CD14-positive monocyte (primary cell): ENCODE measurements at regions not wholly inside any gene's neighbourhood (a gene's known extent, or its start where the extent isn't known, plus 50 kb on each side); places are given as distances from the start of the nearest gene placed in this dataset.

ENCODE experiments used
- DNase-seq, 3 donors: peaks; one replicate each; pipeline ENCODE4 v3.0.0-alpha.2; 2011 to 2022
- H2AFZ ChIP-seq: 2 replicates; pipeline ENCODE4 v1.6.0; 2012; ENCODE audit warnings: mild to moderate bottlenecking, low read depth, low read length, inconsistent platforms; ENCODE audit not compliant: insufficient read depth, poor library complexity, severe bottlenecking
- H3K27ac ChIP-seq, 2 donors: 1 replicate in 1 of 2; 2 replicates in 1 of 2; pipeline ENCODE4 v1.5.1; 2012 to 2013; ENCODE audit warnings: low read length in 2 of 2, control low read depth in 1 of 2, inconsistent platforms in 1 of 2, low read depth in 1 of 2, mild to moderate bottlenecking in 1 of 2
- H3K27me3 ChIP-seq, 2 donors: one replicate each; pipeline versions ENCODE4 v1.6.0 to v1.6.1; 2011 to 2013; ENCODE audit warnings: low read length in 2 of 2; ENCODE audit not compliant: control insufficient read depth in 2 of 2, insufficient read depth in 2 of 2
- H3K36me3 ChIP-seq, 2 donors: replicated peaks in 1 of 2; 1 replicate in 1 of 2; 2 replicates in 1 of 2; pipeline versions ENCODE4 v1.5.1 to v1.6.1; 2012 to 2013; ENCODE audit warnings: low read length in 2 of 2, control low read depth in 1 of 2, inconsistent platforms in 1 of 2, mild to moderate bottlenecking in 1 of 2; ENCODE audit not compliant: insufficient read depth in 2 of 2, control insufficient read depth in 1 of 2
- H3K4me1 ChIP-seq, 2 donors: 1 replicate in 1 of 2; 2 replicates in 1 of 2; pipeline versions ENCODE4 v1.5.1 to v1.6.1; 2012 to 2013; ENCODE audit warnings: low read length in 2 of 2, control low read depth in 1 of 2, inconsistent platforms in 1 of 2, mild to moderate bottlenecking in 1 of 2, moderate library complexity in 1 of 2; ENCODE audit not compliant: insufficient read depth in 2 of 2, control insufficient read depth in 1 of 2
- H3K4me2 ChIP-seq: replicated peaks from 2 replicates; pipeline ENCODE3; 2012; ENCODE audit warnings: low read length, moderate library complexity, mild to moderate bottlenecking; ENCODE audit not compliant: poor library complexity, severe bottlenecking; ENCODE audit errors: extremely low read depth
- H3K4me3 ChIP-seq, 3 experiments: fragments of 200-600 bp in 1 of 3; sonication (generic) in 1 of 3; replicated peaks in 1 of 3; 1 replicate in 2 of 3; 2 replicates in 1 of 3; pipeline ENCODE4 v1.5.1; 2011 to 2013; ENCODE audit warnings: low read length in 3 of 3, mild to moderate bottlenecking in 3 of 3, control low read depth in 2 of 3, low read depth in 2 of 3, inconsistent platforms in 1 of 3, moderate library complexity in 1 of 3
- H3K79me2 ChIP-seq: 2 replicates; pipeline ENCODE4 v1.6.0; 2012; ENCODE audit warnings: mild to moderate bottlenecking, control low read depth, inconsistent platforms, low read length, moderate library complexity; ENCODE audit not compliant: insufficient read depth
- H3K9ac ChIP-seq: 2 replicates; pipeline ENCODE4 v1.6.0; 2017; ENCODE audit warnings: low read length, mild to moderate bottlenecking; ENCODE audit not compliant: insufficient read depth, poor library complexity, severe bottlenecking
- H3K9me3 ChIP-seq, 2 donors: replicated peaks in 1 of 2; 1 replicate in 1 of 2; 2 replicates in 1 of 2; pipeline versions ENCODE4 v1.5.1 to v1.6.1; 2012 to 2013; ENCODE audit warnings: low read length in 2 of 2, control low read depth in 1 of 2; ENCODE audit not compliant: control insufficient read depth in 1 of 2, insufficient read depth in 1 of 2
- H4K20me1 ChIP-seq: 2 replicates; pipeline ENCODE4 v1.6.0; 2012; ENCODE audit warnings: mild to moderate bottlenecking, low read length, control low read depth, moderate library complexity; ENCODE audit not compliant: insufficient read depth
- H3K27ac Mint-ChIP-seq, 7 donors: one replicate each; pipeline ENCODE4 v1.8.0; 2020; ENCODE audit warnings: mild to moderate bottlenecking in 7 of 7, mixed read lengths in 7 of 7, moderate library complexity in 6 of 7, inconsistent platforms in 2 of 7
- H3K27me3 Mint-ChIP-seq, 3 donors: one replicate each; pipeline ENCODE4 v1.8.0; 2021 to 2022; ENCODE audit warnings: low read depth in 3 of 3, mild to moderate bottlenecking in 3 of 3, mixed read lengths in 3 of 3, moderate library complexity in 3 of 3, inconsistent platforms in 1 of 3
- H3K36me3 Mint-ChIP-seq, 2 donors: one replicate each; pipeline ENCODE4 v1.8.0; 2020; ENCODE audit warnings: mixed read lengths in 2 of 2, inconsistent platforms in 1 of 2, mild to moderate bottlenecking in 1 of 2
- H3K4me1 Mint-ChIP-seq: one replicate; pipeline ENCODE4 v1.8.0; 2020; ENCODE audit warnings: mild to moderate bottlenecking, mixed read lengths
- H3K4me3 Mint-ChIP-seq, 2 donors: one replicate each; pipeline ENCODE4 v1.8.0; 2020; ENCODE audit warnings: mild to moderate bottlenecking in 2 of 2, mixed read lengths in 2 of 2, moderate library complexity in 1 of 2
- H3K9me3 Mint-ChIP-seq, 7 donors: one replicate each; pipeline ENCODE4 v1.8.0; 2020 to 2022; ENCODE audit warnings: mixed read lengths in 7 of 7, mild to moderate bottlenecking in 6 of 7, moderate library complexity in 6 of 7, inconsistent platforms in 2 of 7
- CTCF ChIP-seq: fragments of 200-600 bp; IDR thresholded peaks from one replicate; pipeline ENCODE4 v1.8.0; 2022; ENCODE audit warnings: antibody characterized with exemption, mild to moderate bottlenecking
- WGBS: methylation state at CpG from one replicate; pipeline ENCODE4 v1.1.5; 2013; ENCODE audit warnings: missing lambda C conversion rate; ENCODE audit not compliant: insufficient coverage; 5-methylcytosine and 5-hydroxymethylcytosine counted together
- intact Hi-C, 2 donors: fragments of 100-400 bp; cut with micrococcal nuclease; formaldehyde crosslinking; loops; one replicate each; pipeline versions ENCODE4 v1.15.0 to v1.15.1; 2023

- Histone ChIP-seq H3K79me2 (no peaks in the 10 kb centered on the region), H4K20me1 (no peaks in the 10 kb centered on the region), H3K4me3 (no peak overlapping the region), H3K9me3 (no peaks in the 10 kb centered on the region), H3K36me3 (no peaks in the 10 kb centered on the region), H3K4me2 (no peak overlapping the region), H3K4me1 (no peaks in the 10 kb centered on the region), H3K9ac (no peak overlapping the region), H3K27me3 (no peaks in the 10 kb centered on the region), H3K27ac (no peak overlapping the region), H2AFZ (no peak overlapping the region)
- TF ChIP-seq CTCF = no peak
- no peaks in the 10 kb centered on the region for H3K36me3 Mint-ChIP-seq
- H3K27me3 Mint-ChIP-seq = peaks cover 0 to 2% (median 0%) of the 10 kb centered on the region in 3 donors
- no peaks in the 10 kb centered on the region for H3K9me3 Mint-ChIP-seq
- no peak overlapping the region for H3K27ac Mint-ChIP-seq
- H3K4me1 Mint-ChIP-seq = no peaks in the 10 kb centered on the region
- WGBS = no CpG with 5 or more reads among the region's 1 CpG
- DNase-seq = no peak
- intact Hi-C loops = no loop called here
- no peak overlapping the region for H3K4me3 Mint-ChIP-seq
These were observed 211.1 kb upstream of the GALNT5 start for GRCh38 chr2:157046396-157046795.

- intact Hi-C loops = no loop called here
- no peaks in the 10 kb centered on the region for H3K27me3 Mint-ChIP-seq
- no peaks in the 10 kb centered on the region for H3K4me1 Mint-ChIP-seq
- Histone ChIP-seq H3K27me3 (peaks cover 0 to 2% of the 10 kb centered on the region in 2 donors), H3K9me3 (no peaks in the 10 kb centered on the region), H3K36me3 (no peaks in the 10 kb centered on the region), H3K4me2 (no peak overlapping the region), H3K4me3 (no peak overlapping the region), H3K27ac (no peak overlapping the region), H3K4me1 (no peaks in the 10 kb centered on the region), H3K9ac (no peak overlapping the region), H2AFZ (no peak overlapping the region), H3K79me2 (no peaks in the 10 kb centered on the region), H4K20me1 (no peaks in the 10 kb centered on the region)
- no peak for TF ChIP-seq CTCF
- no peaks in the 10 kb centered on the region for H3K9me3 Mint-ChIP-seq
- H3K36me3 Mint-ChIP-seq = no peaks in the 10 kb centered on the region
- 95% methylated on average over 2 of the region's 5 CpGs for WGBS
- DNase-seq = no peak
- no peak overlapping the region for H3K4me3 Mint-ChIP-seq
- H3K27ac Mint-ChIP-seq = no peak overlapping the region
These were observed 204.8 kb upstream of the GALNT5 start for GRCh38 chr2:157052685-157053224.
